Peyer's patch (tissue), 4 donors: ENCODE measurements at regions not wholly inside any gene's neighbourhood (a gene's known extent, or its start where the extent isn't known, plus 50 kb on each side); places are given as distances from the start of the nearest gene placed in this dataset.

Source experiments
- POLR2A ChIP-seq, 2 donors: fragments of 450-650 bp; IDR thresholded peaks; one replicate each; pipeline ENCODE4 v1.5.1; 2017; ENCODE audit warnings: antibody characterized with exemption in 2 of 2, mild to moderate bottlenecking in 2 of 2, moderate library complexity in 2 of 2
- TF ChIP-seq, protein P1 (sequence below), 6 experiments: fragments of 450-650 bp in 4 of 6; fragments of 200-600 bp in 2 of 6; sonication (generic) in 1 of 6; IDR thresholded peaks; one replicate each; pipeline ENCODE4 v1.5.1; 2017 to 2019; ENCODE audit warnings: antibody characterized with exemption in 6 of 6, mild to moderate bottlenecking in 3 of 6, moderate library complexity in 1 of 6

DNA sequence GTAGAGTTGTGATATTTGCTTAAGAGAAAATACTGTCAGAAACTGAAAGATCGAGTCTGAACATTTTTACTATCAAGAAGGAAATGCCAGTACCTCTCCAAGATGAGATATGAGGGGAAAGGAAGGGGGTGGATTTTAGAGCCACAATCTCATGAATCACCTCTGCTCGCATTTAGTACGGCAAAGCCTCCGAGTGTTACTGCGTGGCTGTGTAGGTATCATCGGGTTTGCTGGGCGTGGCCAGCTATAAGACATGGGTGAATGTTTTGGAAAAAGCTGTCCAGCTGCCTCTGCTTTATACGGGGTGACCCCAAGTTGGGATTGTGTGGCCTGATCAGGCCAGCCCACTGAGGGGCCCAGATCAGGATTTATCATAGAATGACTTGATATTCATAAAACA, 826.4 kb downstream of the SOCS6 start:
- TF ChIP-seq, protein P1, sequence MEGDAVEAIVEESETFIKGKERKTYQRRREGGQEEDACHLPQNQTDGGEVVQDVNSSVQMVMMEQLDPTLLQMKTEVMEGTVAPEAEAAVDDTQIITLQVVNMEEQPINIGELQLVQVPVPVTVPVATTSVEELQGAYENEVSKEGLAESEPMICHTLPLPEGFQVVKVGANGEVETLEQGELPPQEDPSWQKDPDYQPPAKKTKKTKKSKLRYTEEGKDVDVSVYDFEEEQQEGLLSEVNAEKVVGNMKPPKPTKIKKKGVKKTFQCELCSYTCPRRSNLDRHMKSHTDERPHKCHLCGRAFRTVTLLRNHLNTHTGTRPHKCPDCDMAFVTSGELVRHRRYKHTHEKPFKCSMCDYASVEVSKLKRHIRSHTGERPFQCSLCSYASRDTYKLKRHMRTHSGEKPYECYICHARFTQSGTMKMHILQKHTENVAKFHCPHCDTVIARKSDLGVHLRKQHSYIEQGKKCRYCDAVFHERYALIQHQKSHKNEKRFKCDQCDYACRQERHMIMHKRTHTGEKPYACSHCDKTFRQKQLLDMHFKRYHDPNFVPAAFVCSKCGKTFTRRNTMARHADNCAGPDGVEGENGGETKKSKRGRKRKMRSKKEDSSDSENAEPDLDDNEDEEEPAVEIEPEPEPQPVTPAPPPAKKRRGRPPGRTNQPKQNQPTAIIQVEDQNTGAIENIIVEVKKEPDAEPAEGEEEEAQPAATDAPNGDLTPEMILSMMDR (IDR thresholded peaks at IDR 0.05), result no peak
- TF ChIP-seq POLR2A (IDR thresholded peaks at IDR 0.05), result no peak
